ENCODE measurements at regions not wholly inside any gene's neighbourhood (a gene's known extent, or its start where the extent isn't known, plus 50 kb on each side); places are given as distances from the start of the nearest gene placed in this dataset.

DNA sequence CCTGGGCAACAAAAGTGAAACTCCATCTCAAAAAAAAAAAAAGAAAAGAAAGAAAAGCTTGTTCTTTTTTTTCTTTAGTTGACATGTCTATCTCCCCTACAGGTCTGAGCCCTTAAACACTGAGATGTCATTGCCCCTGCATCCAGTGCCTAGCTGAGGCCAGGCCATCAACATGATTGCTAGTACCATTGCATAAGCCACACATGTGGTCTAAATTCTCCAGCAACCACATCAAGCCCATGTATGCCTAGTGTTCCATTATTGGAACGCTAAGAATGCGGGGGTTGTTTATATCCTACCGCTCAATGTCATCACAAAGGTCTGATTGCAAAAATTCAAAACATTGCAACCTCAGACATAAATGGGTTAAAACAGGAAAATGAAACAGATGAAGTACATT, 62.7 kb downstream of the NPTX2 start:
- DNase-seq (ENCODE audit: low spot score) (no peak), ATAC-seq (ENCODE audit: low FRiP score) (no peak)

DNA sequence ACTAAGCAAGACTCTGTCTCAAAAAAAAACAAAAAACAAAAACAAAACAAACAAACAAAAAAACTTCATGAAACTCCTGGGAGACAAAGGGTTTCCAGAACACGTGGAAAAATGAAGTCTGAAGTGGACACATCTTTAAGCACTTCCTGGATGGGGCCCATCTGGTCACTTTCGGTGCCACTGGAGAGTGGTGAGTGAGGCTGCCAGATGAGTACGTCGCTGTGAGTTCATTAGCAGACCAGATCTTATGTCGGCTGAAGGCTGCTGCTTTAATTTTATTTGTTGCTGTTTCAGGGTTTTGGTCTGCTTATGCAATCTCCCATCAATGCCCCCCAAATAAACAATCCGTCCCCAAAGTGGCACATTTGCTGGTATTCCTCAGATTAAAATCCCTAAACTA, 64.4 kb downstream of the NPTX2 start:
- no peak for ATAC-seq (ENCODE audit: low FRiP score)
- DNase-seq (ENCODE audit: low spot score): no peak
- TF ChIP-seq, protein P1, sequence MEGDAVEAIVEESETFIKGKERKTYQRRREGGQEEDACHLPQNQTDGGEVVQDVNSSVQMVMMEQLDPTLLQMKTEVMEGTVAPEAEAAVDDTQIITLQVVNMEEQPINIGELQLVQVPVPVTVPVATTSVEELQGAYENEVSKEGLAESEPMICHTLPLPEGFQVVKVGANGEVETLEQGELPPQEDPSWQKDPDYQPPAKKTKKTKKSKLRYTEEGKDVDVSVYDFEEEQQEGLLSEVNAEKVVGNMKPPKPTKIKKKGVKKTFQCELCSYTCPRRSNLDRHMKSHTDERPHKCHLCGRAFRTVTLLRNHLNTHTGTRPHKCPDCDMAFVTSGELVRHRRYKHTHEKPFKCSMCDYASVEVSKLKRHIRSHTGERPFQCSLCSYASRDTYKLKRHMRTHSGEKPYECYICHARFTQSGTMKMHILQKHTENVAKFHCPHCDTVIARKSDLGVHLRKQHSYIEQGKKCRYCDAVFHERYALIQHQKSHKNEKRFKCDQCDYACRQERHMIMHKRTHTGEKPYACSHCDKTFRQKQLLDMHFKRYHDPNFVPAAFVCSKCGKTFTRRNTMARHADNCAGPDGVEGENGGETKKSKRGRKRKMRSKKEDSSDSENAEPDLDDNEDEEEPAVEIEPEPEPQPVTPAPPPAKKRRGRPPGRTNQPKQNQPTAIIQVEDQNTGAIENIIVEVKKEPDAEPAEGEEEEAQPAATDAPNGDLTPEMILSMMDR (IDR thresholded peaks at IDR 0.05): no peak

More for the DNA sequence above, 62.7 kb downstream of the NPTX2 start:
- TF ChIP-seq, protein P1 (IDR thresholded peaks at IDR 0.05): no peak

DNA sequence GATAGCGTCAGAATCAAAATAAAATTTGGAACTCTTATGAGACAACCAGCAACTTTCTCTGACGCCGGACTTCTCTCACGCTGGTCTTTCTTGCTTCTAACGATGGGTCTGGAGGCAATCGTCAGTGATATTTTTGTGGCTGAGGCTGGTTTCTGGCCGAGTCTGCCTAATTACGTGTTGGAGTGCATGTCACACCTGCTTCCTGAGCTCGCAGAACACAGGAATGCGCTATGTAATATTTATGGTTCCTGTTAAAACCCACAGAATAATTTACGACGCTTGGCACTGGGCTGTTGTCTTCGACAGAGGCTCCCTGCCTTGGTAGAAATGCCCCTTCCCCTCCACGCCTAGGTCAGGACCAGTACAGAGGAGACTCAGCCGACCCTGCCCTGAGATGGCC, 64.9 kb downstream of the NPTX2 start:
- DNase-seq (ENCODE audit: low spot score) (no peak), ATAC-seq (ENCODE audit: low FRiP score) (no peak)
- TF ChIP-seq, protein P1 (IDR thresholded peaks at IDR 0.05): no peak

DNA sequence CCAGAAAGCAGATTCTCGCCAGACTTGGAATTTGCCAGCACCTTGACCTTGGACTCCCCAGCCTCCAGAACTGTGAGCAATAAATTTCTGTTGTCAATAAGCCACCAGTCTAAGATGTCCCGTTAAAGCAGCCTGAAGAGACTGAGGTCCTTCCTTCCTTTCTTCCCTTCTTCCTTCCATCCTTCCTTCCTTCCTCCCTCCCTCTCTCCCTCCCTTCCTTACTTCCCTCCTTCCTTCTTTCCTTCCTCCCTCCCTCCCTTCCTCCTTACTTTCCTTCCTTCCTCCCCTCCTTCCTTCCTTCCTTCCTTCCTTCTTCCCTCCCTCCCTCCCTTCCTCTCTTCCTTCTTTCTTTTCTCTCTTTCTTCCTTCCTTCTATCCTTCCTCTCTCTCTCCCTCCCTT, 66.4 kb downstream of the NPTX2 start:
- ATAC-seq (ENCODE audit: low FRiP score): no peak
- TF ChIP-seq, protein P1 (IDR thresholded peaks at IDR 0.05): no peak
- no peak for DNase-seq (ENCODE audit: low spot score)

DNA sequence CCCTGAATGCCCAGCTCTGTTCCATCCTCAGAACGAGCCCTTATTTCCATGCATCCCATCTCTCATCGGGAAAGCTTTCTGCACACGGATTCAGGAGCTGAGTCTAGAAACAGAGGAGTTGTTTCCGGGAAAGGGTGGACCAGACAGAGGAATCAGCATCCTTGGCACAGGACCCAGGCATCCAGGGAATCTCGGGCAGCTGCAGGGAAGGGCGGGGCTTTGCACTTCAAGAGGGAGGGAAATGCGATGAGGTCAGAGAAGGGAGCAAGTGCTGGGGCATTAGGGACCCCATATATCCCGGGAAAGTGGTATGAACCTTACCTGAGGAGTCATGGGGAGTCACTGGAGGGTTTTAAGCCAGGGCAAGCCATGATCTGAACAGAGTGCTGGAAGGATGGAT, 68.5 kb downstream of the NPTX2 start:
- no peak for ATAC-seq (ENCODE audit: low FRiP score)
- TF ChIP-seq, protein P1 (IDR thresholded peaks at IDR 0.05): no peak
- DNase-seq (ENCODE audit: low spot score): no peak

DNA sequence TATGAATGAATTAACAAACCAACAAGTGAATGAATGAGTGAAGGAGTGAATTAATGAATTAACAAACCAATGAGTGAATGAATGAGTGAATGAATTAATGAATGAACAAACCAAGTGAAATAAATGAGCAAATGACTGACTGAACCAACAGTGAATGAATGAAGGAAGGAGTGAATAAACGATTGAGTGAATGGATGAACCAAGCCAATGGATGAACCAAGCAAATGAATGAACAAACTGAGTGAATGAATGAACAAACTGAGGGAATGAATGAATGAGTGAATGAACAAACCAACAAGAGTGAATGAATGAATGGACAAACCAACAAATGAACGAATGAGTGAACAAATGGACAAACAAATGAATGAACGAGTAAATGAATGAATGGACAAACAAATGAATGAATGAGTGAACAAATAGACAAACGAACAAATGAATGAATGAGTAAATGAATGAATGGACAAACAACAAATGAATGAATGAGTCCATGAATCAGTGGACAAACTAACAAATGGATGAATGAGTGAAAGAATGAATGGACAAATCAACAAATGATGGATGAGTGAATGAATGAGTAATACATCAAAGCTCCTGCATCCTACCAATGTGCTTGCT, 69.5 kb downstream of the NPTX2 start:
- no peak for ATAC-seq (ENCODE audit: low FRiP score)
- TF ChIP-seq, protein P1 (IDR thresholded peaks at IDR 0.05): no peak
- no peak for DNase-seq (ENCODE audit: low spot score)

DNA sequence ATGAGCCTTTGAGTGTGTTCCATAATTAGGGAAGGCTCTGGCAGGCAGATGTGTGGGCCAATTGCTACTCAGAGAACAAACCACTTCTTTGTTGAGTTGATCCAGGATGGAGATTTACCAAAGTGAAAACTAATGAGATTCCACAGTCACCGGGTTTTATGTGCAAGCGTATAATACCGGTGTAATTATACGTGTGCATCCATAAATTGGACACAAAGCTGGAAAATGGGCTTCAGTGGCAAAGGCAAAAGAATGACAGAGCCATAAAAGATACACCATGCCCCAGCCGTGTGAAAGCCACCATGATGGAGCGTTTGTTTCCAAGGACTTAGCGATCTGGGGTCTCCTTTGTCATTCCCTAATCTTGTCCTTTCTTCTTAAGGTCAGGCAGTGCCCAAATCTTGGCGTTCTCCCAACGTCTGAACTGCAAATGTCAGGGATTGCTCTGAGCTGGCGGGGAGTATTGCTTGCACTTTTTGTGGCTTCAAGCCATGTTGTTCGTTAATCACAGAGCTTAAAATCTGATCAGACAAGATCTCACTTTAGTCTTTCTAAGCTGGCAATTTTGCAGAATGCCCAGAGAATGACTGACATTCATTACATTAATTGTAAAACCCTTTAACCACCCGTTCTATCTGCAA, 70.1 kb downstream of the NPTX2 start:
- TF ChIP-seq, protein P1 (IDR thresholded peaks at IDR 0.05): no peak

More for the DNA sequence above, 70.1 kb downstream of the NPTX2 start:
- ATAC-seq (ENCODE audit: low FRiP score) (no peak), DNase-seq (ENCODE audit: low spot score) (no peak)
